ENCODE measurements at regions not wholly inside any gene's neighbourhood (a gene's known extent, or its start where the extent isn't known, plus 50 kb on each side); places are given as distances from the start of the nearest gene placed in this dataset.

- TF ChIP-seq CTCF (IDR thresholded peaks at IDR 0.05 in 2 of 3, conservative IDR thresholded peaks at IDR 0.05 in 1 of 3; ENCODE audit: control insufficient read depth in 2 of 3, extremely low read depth in 1 of 3, insufficient read depth in 1 of 3, low read depth in 3 of 3, low read length in 3 of 3) (no peak), POLR2AphosphoS5 (IDR thresholded peaks at IDR 0.05; ENCODE audit: low read length) (no peak), MTA2 (IDR thresholded peaks at IDR 0.05; ENCODE audit: low read depth) (no peak), IRF5 (IDR thresholded peaks at IDR 0.05; ENCODE audit: borderline replicate concordance) (no peak), EZH2 (IDR thresholded peaks at IDR 0.05; ENCODE audit: borderline replicate concordance, control insufficient read depth, low read depth, low read length) (no peak), ATF2 (IDR thresholded peaks at IDR 0.05; ENCODE audit: low read length) (no peak)
These were observed 1005.9 kb upstream of the ADGRL3 start for GRCh38 chr4:60194214-60194613.

Data from GM12878 (cell line).